Stimulated activated CD4-positive, alpha-beta T cell treated with anti-CD3 and anti-CD28 coated beads, TNF-alpha, amount 100 ng/mL, for 24 hours (primary cell): ENCODE measurements at regions not wholly inside any gene's neighbourhood (a gene's known extent, or its start where the extent isn't known, plus 50 kb on each side); places are given as distances from the start of the nearest gene placed in this dataset.

Experiments used
- DNase-seq, 3 experiments: peaks; one replicate each; pipeline ENCODE4 v3.0.0-alpha.2; 2020; ENCODE audit warnings: low read depth in 3 of 3

GRCh38 chr4:22962295-22962694 lies 269.6 kb downstream of the GBA3 start:
- no peak for DNase-seq

GRCh38 chr4:22959483-22959882 lies 266.7 kb downstream of the GBA3 start:
- no peak for DNase-seq

GRCh38 chr4:22957774-22958309 lies 265.1 kb downstream of the GBA3 start:
- no peak for DNase-seq

GRCh38 chr4:22949161-22949855 lies 256.6 kb downstream of the GBA3 start:
- DNase-seq, result no peak

- no peak for DNase-seq
Measured at GRCh38 chr4:22947851-22948250, 255.1 kb downstream of the GBA3 start.

- no peak for DNase-seq
Measured at GRCh38 chr4:22942920-22943559, 250.3 kb downstream of the GBA3 start.

GRCh38 chr4:22941688-22942375 lies 249.1 kb downstream of the GBA3 start:
- DNase-seq, result no peak

GRCh38 chr4:22932326-22932725 lies 239.6 kb downstream of the GBA3 start:
- DNase-seq, result no peak

- no peak for DNase-seq
Measured at GRCh38 chr4:22922426-22922825, 229.7 kb downstream of the GBA3 start.

GRCh38 chr4:22921936-22922335 lies 229.2 kb downstream of the GBA3 start:
- DNase-seq, result no peak

GRCh38 chr4:22911285-22911684 lies 218.5 kb downstream of the GBA3 start:
- no peak for DNase-seq

- DNase-seq, result no peak
Measured at GRCh38 chr4:22910200-22910599, 217.5 kb downstream of the GBA3 start.

- DNase-seq, result no peak
Measured at GRCh38 chr4:22906045-22906444, 213.3 kb downstream of the GBA3 start.

- DNase-seq, result no peak
Measured at GRCh38 chr4:22903913-22904312, 211.2 kb downstream of the GBA3 start.

GRCh38 chr4:22901631-22902030 lies 208.9 kb downstream of the GBA3 start:
- DNase-seq, result no peak

- DNase-seq, result no peak
Measured at GRCh38 chr4:22900876-22901275, 208.1 kb downstream of the GBA3 start.

- peak in 2 of 3 experiments; percentile 1 to 3 for DNase-seq
Measured at GRCh38 chr4:22897520-22898108, 204.9 kb downstream of the GBA3 start.

GRCh38 chr4:22895482-22895881 lies 202.7 kb downstream of the GBA3 start:
- no peak for DNase-seq

GRCh38 chr4:22884157-22884556 lies 191.4 kb downstream of the GBA3 start:
- DNase-seq, result no peak

GRCh38 chr4:22881411-22881810 lies 188.7 kb downstream of the GBA3 start:
- DNase-seq, result no peak

GRCh38 chr4:22877486-22878052 lies 184.8 kb downstream of the GBA3 start:
- DNase-seq, result no peak

- DNase-seq, result no peak
Measured at GRCh38 chr4:22876270-22876669, 183.5 kb downstream of the GBA3 start.
